K562 (cell line): ENCODE measurements at regions not wholly inside any gene's neighbourhood (a gene's known extent, or its start where the extent isn't known, plus 50 kb on each side); places are given as distances from the start of the nearest gene placed in this dataset.

Source experiments
- CEBPG ChIP-seq, 3 experiments: fragments of 200-800 bp in 1 of 3; sonication (Bioruptor generic) in 1 of 3; sonication (generic) in 1 of 3; formaldehyde crosslinking in 1 of 3; IDR thresholded peaks in 2 of 3; conservative IDR thresholded peaks in 1 of 3; 2 replicates each; pipeline versions ENCODE4 v1.6.1 to v1.8.0; 2016 to 2022; ENCODE audit warnings: missing compliant biosample characterization in 2 of 3, missing genetic modification characterization in 2 of 3, mild to moderate bottlenecking in 1 of 3, missing genetic modification reagents in 1 of 3
- RFX1 ChIP-seq: fragments of 450-650 bp; IDR thresholded peaks from 2 replicates; pipeline ENCODE4 v1.6.1; 2016; ENCODE audit warnings: mild to moderate bottlenecking, moderate library complexity
- ZNF57 ChIP-seq: fragments of 450-650 bp; formaldehyde crosslinking; IDR thresholded peaks from 2 replicates; pipeline ENCODE4 v1.4.0; 2020; ENCODE audit warnings: mild to moderate bottlenecking, moderate library complexity

GRCh38 chr5:108654051-108654450 lies 93.6 kb upstream of the FER start:
- TF ChIP-seq RFX1: no peak
- no peak for TF ChIP-seq CEBPG (CRISPR knock-in tag; IDR thresholded peaks at IDR 0.05)
- TF ChIP-seq CEBPG (tag; conservative IDR thresholded peaks at IDR 0.05 in 1 of 2, IDR thresholded peaks at IDR 0.05 in 1 of 2): no peak
- no peak for TF ChIP-seq ZNF57 (CRISPR knock-in tag)
